B cell (primary cell): ENCODE measurements at regions not wholly inside any gene's neighbourhood (a gene's known extent, or its start where the extent isn't known, plus 50 kb on each side); places are given as distances from the start of the nearest gene placed in this dataset.

ENCODE experiments used
- ATAC-seq: fragments of 200-7000 bp; cut with Tn5 transposase; one replicate; pipeline ENCODE4 v1.10.0; 2021; ENCODE audit warnings: low read depth, mild to moderate bottlenecking, moderate number of reproducible peaks, moderate library complexity
- CTCF ChIA-PET: fragments of 350-600 bp; sonication (Branson Sonifier 250); formaldehyde crosslinking; loops from one replicate; lab custom pipeline; 2021; ENCODE audit warnings: antibody characterized with exemption, inconsistent platforms; lab: Charles Lee
- POLR2A ChIA-PET: fragments of 350-600 bp; sonication (Branson Sonifier 250); formaldehyde crosslinking; loops from one replicate; lab custom pipeline; 2021; ENCODE audit warnings: antibody characterized with exemption; lab: Charles Lee
- DNase-seq: peaks from one replicate; pipeline ENCODE4 v3.0.0; 2013
- H2AFZ ChIP-seq: 2 replicates; pipeline ENCODE4 v1.6.1; 2012; ENCODE audit warnings: mild to moderate bottlenecking, low read depth, low read length; ENCODE audit not compliant: insufficient read depth, poor library complexity, severe bottlenecking
- H3K27ac ChIP-seq, 2 donors: 1 replicate in 1 of 2; 2 replicates in 1 of 2; pipeline ENCODE4 v1.5.1; 2012 to 2013; ENCODE audit warnings: low read length in 2 of 2, mild to moderate bottlenecking in 2 of 2, moderate library complexity in 1 of 2
- H3K27me3 ChIP-seq, 4 experiments: fragments of 200-600 bp in 1 of 4; sonication (generic) in 1 of 4; replicated peaks in 1 of 4; 1 replicate in 2 of 4; 2 replicates in 2 of 4; pipeline versions ENCODE4 v1.6.1 to v1.7.0; 2013 to 2016; ENCODE audit warnings: low read length in 3 of 4, mild to moderate bottlenecking in 2 of 4, mixed read lengths in 1 of 4, moderate library complexity in 1 of 4; ENCODE audit not compliant: insufficient read depth in 4 of 4, control insufficient read depth in 3 of 4; ENCODE audit errors: control extremely low read depth in 1 of 4
- H3K36me3 ChIP-seq, 2 experiments: replicated peaks in 1 of 2; 1 replicate in 1 of 2; 2 replicates in 1 of 2; pipeline versions ENCODE4 v1.6.1 to v1.7.1; 2013; ENCODE audit warnings: low read length in 1 of 2; ENCODE audit not compliant: insufficient read depth in 2 of 2, control insufficient read depth in 1 of 2; ENCODE audit errors: control extremely low read depth in 1 of 2, extremely low read depth in 1 of 2
- H3K4me1 ChIP-seq, 2 donors: fragments of 200-600 bp in 1 of 2; sonication (generic) in 1 of 2; 1 replicate in 1 of 2; 2 replicates in 1 of 2; pipeline versions ENCODE4 v1.5.1 to v1.6.1; 2013 to 2017; ENCODE audit warnings: low read length in 2 of 2; ENCODE audit not compliant: control insufficient read depth in 2 of 2, insufficient read depth in 2 of 2
- H3K4me2 ChIP-seq: replicated peaks from 2 replicates; pipeline ENCODE3; 2012; ENCODE audit warnings: mild to moderate bottlenecking, low read depth, low read length; ENCODE audit not compliant: poor library complexity, severe bottlenecking
- H3K4me3 ChIP-seq, 5 experiments: fragments of 200-600 bp in 1 of 5; sonication (generic) in 1 of 5; 1 replicate in 3 of 5; 2 replicates in 2 of 5; pipeline versions ENCODE4 v1.5.1 to v1.7.0; 2011 to 2016; ENCODE audit warnings: low read length in 4 of 5, mild to moderate bottlenecking in 4 of 5, low read depth in 2 of 5, control low read depth in 1 of 5, moderate library complexity in 1 of 5; ENCODE audit not compliant: insufficient read depth in 1 of 5; ENCODE audit errors: control extremely low read depth in 1 of 5, extremely low read depth in 1 of 5
- H3K79me2 ChIP-seq: fragments of 200-600 bp; sonication (generic); one replicate; pipeline ENCODE4 v1.6.0; 2016; ENCODE audit warnings: low read length; ENCODE audit not compliant: control insufficient read depth, insufficient read depth
- H3K9ac ChIP-seq: fragments of 200-600 bp; sonication (generic); 2 replicates; pipeline ENCODE4 v1.6.1; 2017; ENCODE audit warnings: mild to moderate bottlenecking, low read length, moderate library complexity
- H3K9me3 ChIP-seq, 3 donors: one replicate each; pipeline versions ENCODE4 v1.6.1 to v1.7.1; 2013; ENCODE audit warnings: low read length in 2 of 3; ENCODE audit not compliant: control insufficient read depth in 2 of 3, insufficient read depth in 1 of 3; ENCODE audit errors: control extremely low read depth in 1 of 3
- H4K20me1 ChIP-seq: 2 replicates; pipeline ENCODE4 v1.6.0; 2012; ENCODE audit warnings: mild to moderate bottlenecking, low read length; ENCODE audit not compliant: insufficient read depth, control insufficient read depth, poor library complexity, severe bottlenecking
- H3K27ac Mint-ChIP-seq: one replicate; pipeline ENCODE4 v1.8.0; 2021; ENCODE audit warnings: mixed read lengths
- H3K27me3 Mint-ChIP-seq: one replicate; pipeline ENCODE4 v1.8.0; 2021; ENCODE audit warnings: mixed read lengths
- H3K4me1 Mint-ChIP-seq: one replicate; pipeline ENCODE4 v1.8.0; 2021; ENCODE audit warnings: mixed read lengths
- H3K4me3 Mint-ChIP-seq: one replicate; pipeline ENCODE4 v1.8.0; 2021; ENCODE audit warnings: mixed read lengths
- H3K9me3 Mint-ChIP-seq: one replicate; pipeline ENCODE4 v1.8.0; 2022; ENCODE audit warnings: mixed read lengths; ENCODE audit not compliant: insufficient read depth
- EZH2 ChIP-seq: IDR thresholded peaks from 2 replicates; pipeline ENCODE4 v1.6.1; 2012; ENCODE audit warnings: borderline replicate concordance, low read depth, mild to moderate bottlenecking, moderate library complexity, low read length; ENCODE audit not compliant: insufficient read depth, poor library complexity, severe bottlenecking
- WGBS: methylation state at CpG from one replicate; pipeline ENCODE4 v1.1.5; 2013; ENCODE audit warnings: missing lambda C conversion rate; ENCODE audit not compliant: insufficient coverage; 5-methylcytosine and 5-hydroxymethylcytosine counted together
- intact Hi-C: fragments of 100-400 bp; cut with micrococcal nuclease; formaldehyde crosslinking; loops from one replicate; pipeline ENCODE4 v1.10.0; 2022
- TF ChIP-seq, protein P1 (sequence below): fragments of 200-600 bp; IDR thresholded peaks from one replicate; pipeline ENCODE4 v1.8.0; 2022; ENCODE audit warnings: antibody characterized with exemption, mild to moderate bottlenecking

GRCh38 chr1:55707196-55707595 lies 492.0 kb upstream of the USP24 start:
- intact Hi-C loops, result no loop called here
- no peaks in the 10 kb centered on the region for H3K4me1 Mint-ChIP-seq
- H3K79me2 ChIP-seq, result no peaks in the 10 kb centered on the region

DNA sequence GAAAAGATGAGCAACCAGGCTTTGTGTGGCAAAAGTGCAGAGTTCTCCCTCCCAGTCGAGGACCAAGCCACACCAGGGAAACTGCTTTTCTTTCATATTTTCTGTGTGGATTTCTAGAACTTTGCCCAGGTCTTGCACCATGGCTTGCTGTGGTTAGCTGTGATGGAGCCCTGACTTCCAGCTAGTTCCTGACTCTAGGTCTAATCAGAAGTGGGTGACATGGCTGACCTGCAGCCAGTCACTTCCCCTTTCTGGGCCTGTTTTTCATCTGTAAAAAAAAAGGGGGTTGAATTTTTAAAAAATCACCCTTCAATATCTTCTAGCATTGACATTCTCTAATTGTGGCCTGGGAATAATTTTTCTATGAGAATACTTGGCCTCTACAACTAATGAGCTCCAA lies 491.2 kb upstream of the USP24 start:
- ChIA-PET CTCF (no interaction called here), POLR2A (no interaction called here)
- no peaks in the 10 kb centered on the region for H3K4me1 Mint-ChIP-seq
- Histone ChIP-seq H3K4me2 (no peak overlapping the region), H4K20me1 (no peaks in the 10 kb centered on the region), H3K9ac (no peak overlapping the region), H3K4me3 (no peak overlapping the region), H3K27ac (no peak overlapping the region), H3K79me2 (no peaks in the 10 kb centered on the region), H3K27me3 (peaks cover 0 to 3% (median 2%) of the 10 kb centered on the region in 4 experiments), H3K9me3 (no peaks in the 10 kb centered on the region), H3K4me1 (no peaks in the 10 kb centered on the region), H2AFZ (no peak overlapping the region), H3K36me3 (no peaks in the 10 kb centered on the region)
- H3K27me3 Mint-ChIP-seq, result peaks cover 10% of the 10 kb centered on the region
- intact Hi-C loops, result no loop called here
- WGBS, result 43% methylated on average over 1 of the region's 1 CpG
- no peaks in the 10 kb centered on the region for H3K9me3 Mint-ChIP-seq
- H3K27ac Mint-ChIP-seq, result no peak overlapping the region
- TF ChIP-seq, protein P1, sequence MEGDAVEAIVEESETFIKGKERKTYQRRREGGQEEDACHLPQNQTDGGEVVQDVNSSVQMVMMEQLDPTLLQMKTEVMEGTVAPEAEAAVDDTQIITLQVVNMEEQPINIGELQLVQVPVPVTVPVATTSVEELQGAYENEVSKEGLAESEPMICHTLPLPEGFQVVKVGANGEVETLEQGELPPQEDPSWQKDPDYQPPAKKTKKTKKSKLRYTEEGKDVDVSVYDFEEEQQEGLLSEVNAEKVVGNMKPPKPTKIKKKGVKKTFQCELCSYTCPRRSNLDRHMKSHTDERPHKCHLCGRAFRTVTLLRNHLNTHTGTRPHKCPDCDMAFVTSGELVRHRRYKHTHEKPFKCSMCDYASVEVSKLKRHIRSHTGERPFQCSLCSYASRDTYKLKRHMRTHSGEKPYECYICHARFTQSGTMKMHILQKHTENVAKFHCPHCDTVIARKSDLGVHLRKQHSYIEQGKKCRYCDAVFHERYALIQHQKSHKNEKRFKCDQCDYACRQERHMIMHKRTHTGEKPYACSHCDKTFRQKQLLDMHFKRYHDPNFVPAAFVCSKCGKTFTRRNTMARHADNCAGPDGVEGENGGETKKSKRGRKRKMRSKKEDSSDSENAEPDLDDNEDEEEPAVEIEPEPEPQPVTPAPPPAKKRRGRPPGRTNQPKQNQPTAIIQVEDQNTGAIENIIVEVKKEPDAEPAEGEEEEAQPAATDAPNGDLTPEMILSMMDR, result no peak
- no peak for TF ChIP-seq EZH2
- ATAC-seq (no peak), DNase-seq (no peak)
- no peak overlapping the region for H3K4me3 Mint-ChIP-seq

More at GRCh38 chr1:55707196-55707595, 492.0 kb upstream of the USP24 start:
- Histone ChIP-seq H3K9me3 (no peaks in the 10 kb centered on the region), H4K20me1 (no peaks in the 10 kb centered on the region), H3K4me1 (no peaks in the 10 kb centered on the region), H3K4me3 (no peak overlapping the region), H2AFZ (no peak overlapping the region), H3K27ac (no peak overlapping the region), H3K9ac (no peak overlapping the region), H3K27me3 (peaks cover 0 to 3% (median 0%) of the 10 kb centered on the region in 4 experiments), H3K36me3 (no peaks in the 10 kb centered on the region), H3K4me2 (no peak overlapping the region)
- H3K9me3 Mint-ChIP-seq, result no peaks in the 10 kb centered on the region
- ChIA-PET POLR2A (no interaction called here), CTCF (no interaction called here)
- H3K27ac Mint-ChIP-seq, result no peak overlapping the region
- TF ChIP-seq EZH2, result no peak
- TF ChIP-seq, protein P1, result no peak
- DNase-seq (no peak), ATAC-seq (no peak)
- peaks cover 6% of the 10 kb centered on the region for H3K27me3 Mint-ChIP-seq
- H3K4me3 Mint-ChIP-seq, result no peak overlapping the region
